A549 (cell line): ENCODE measurements at regions not wholly inside any gene's neighbourhood (a gene's known extent, or its start where the extent isn't known, plus 50 kb on each side); places are given as distances from the start of the nearest gene placed in this dataset.

Experiments
- ATAC-seq, 2 experiments: fragments of 200-7000 bp in 1 of 2; fragments of >200 bp in 1 of 2; cut with Nextera tagmentation in 1 of 2; cut with Tn5 transposase in 1 of 2; 3 replicates each; pipeline versions ENCODE4 v1.8.0 to v1.9.1; 2018 to 2020; ENCODE audit warnings: mild to moderate bottlenecking in 1 of 2, moderate library complexity in 1 of 2
- CTCF ChIA-PET: fragments of 300-600 bp; sonication (Branson Sonifier 250); formaldehyde crosslinking; extraction: SDS; loops from one replicate; lab custom pipeline; 2021; ENCODE audit warnings: antibody characterized with exemption, inconsistent platforms; lab: Yijun Ruan, JAX
- POLR2A ChIA-PET: fragments of 350-600 bp; formaldehyde crosslinking; extraction: SDS; loops from one replicate; lab custom pipeline; 2021; ENCODE audit warnings: antibody characterized with exemption, inconsistent platforms; lab: Yijun Ruan, JAX
- DNase-seq, 2 experiments: peaks; one replicate each; pipeline versions ENCODE4 v3.0.0 to v3.0.0-alpha.2; 2011 to 2016; ENCODE audit warnings: low read depth in 1 of 2, low spot score in 1 of 2
- FAIRE-seq: peaks from 2 replicates; lab custom pipeline; 2011; peaks lifted over from hg19 to GRCh38; lab: Jason Lieb, UNC
- H3K27ac ChIP-seq, 2 experiments: fragments of >200 bp; sonication (Bioruptor Twin); formaldehyde crosslinking; 3 replicates each; pipeline ENCODE4 v1.5.1; 2016 to 2017
- H3K4me1 ChIP-seq: fragments of >200 bp; sonication (Bioruptor Twin); formaldehyde crosslinking; 3 replicates; pipeline ENCODE4 v1.6.1; 2016
- H3K4me2 ChIP-seq: fragments of >200 bp; sonication (Bioruptor Twin); formaldehyde crosslinking; 3 replicates; pipeline ENCODE4 v1.6.1; 2016
- H3K4me3 ChIP-seq: fragments of >200 bp; sonication (Bioruptor Twin); formaldehyde crosslinking; 3 replicates; pipeline ENCODE4 v1.5.1; 2016
- H3K9me3 ChIP-seq: fragments of >200 bp; sonication (Bioruptor Twin); formaldehyde crosslinking; 3 replicates; pipeline ENCODE4 v1.6.1; 2016
- CBX2 ChIP-seq: fragments of 200-600 bp; sonication (generic); IDR thresholded peaks from 2 replicates; pipeline ENCODE4 v1.6.1; 2016; ENCODE audit warnings: low read depth, mild to moderate bottlenecking, borderline replicate concordance
- CEBPB ChIP-seq, 2 experiments: fragments of >200 bp in 1 of 2; sonication (Bioruptor Twin) in 1 of 2; formaldehyde crosslinking in 1 of 2; IDR thresholded peaks; 2 replicates each; pipeline ENCODE4 v1.6.1; 2012 to 2016
- CTCF ChIP-seq: fragments of >200 bp; sonication (Bioruptor Twin); formaldehyde crosslinking; IDR thresholded peaks from 3 replicates; pipeline ENCODE4 v1.5.1; 2016
- EHF ChIP-seq: fragments of 250-450 bp; sonication (Bioruptor Pico); IDR thresholded peaks from 2 replicates; pipeline ENCODE4 v1.5.0; 2020; ENCODE audit warnings: mild to moderate bottlenecking
- EHMT2 ChIP-seq: fragments of 200-600 bp; sonication (generic); IDR thresholded peaks from 2 replicates; pipeline ENCODE4 v1.6.1; 2016; ENCODE audit warnings: antibody characterized with exemption, low read depth, mild to moderate bottlenecking, moderate library complexity
- ESRRA ChIP-seq: fragments of 150-350 bp; IDR thresholded peaks from 2 replicates; pipeline ENCODE4 v1.6.1; 2014; ENCODE audit warnings: mild to moderate bottlenecking, low read length, borderline replicate concordance
- FOSB ChIP-seq: fragments of 250-450 bp; sonication (Bioruptor Pico); IDR thresholded peaks from 2 replicates; pipeline ENCODE4 v1.5.0; 2020; ENCODE audit warnings: mild to moderate bottlenecking, moderate library complexity
- FOSL2 ChIP-seq, 2 experiments: fragments of 450-650 bp in 1 of 2; fragments of >200 bp in 1 of 2; sonication (Bioruptor Twin) in 1 of 2; formaldehyde crosslinking; IDR thresholded peaks; 2 replicates each; pipeline versions ENCODE4 v1.5.0 to v1.6.1; 2016 to 2020; ENCODE audit warnings: mild to moderate bottlenecking in 1 of 2, moderate library complexity in 1 of 2
- FOXS1 ChIP-seq: fragments of 250-450 bp; sonication (Bioruptor Pico); IDR thresholded peaks from 2 replicates; pipeline ENCODE4 v1.5.0; 2020; ENCODE audit warnings: mild to moderate bottlenecking, moderate library complexity
- HES2 ChIP-seq: fragments of >200 bp; sonication (Bioruptor Twin); formaldehyde crosslinking; IDR thresholded peaks from 2 replicates; pipeline ENCODE4 v1.6.1; 2016
- HOXB5 ChIP-seq: fragments of 250-450 bp; sonication (Bioruptor Pico); IDR thresholded peaks from 2 replicates; pipeline ENCODE4 v1.5.0; 2020; ENCODE audit warnings: mild to moderate bottlenecking, moderate library complexity
- JUN ChIP-seq, 2 experiments: fragments of >200 bp; sonication (Bioruptor Twin); formaldehyde crosslinking; IDR thresholded peaks; 2 replicates in 1 of 2; 3 replicates in 1 of 2; pipeline ENCODE4 v1.6.1; 2016 to 2017
- JUNB ChIP-seq: fragments of >200 bp; sonication (Bioruptor Twin); formaldehyde crosslinking; IDR thresholded peaks from 2 replicates; pipeline ENCODE4 v1.6.1; 2016
- KDM5A ChIP-seq: fragments of 200-600 bp; sonication (generic); IDR thresholded peaks from 2 replicates; pipeline ENCODE4 v1.6.1; 2016; ENCODE audit warnings: antibody characterized with exemption, mild to moderate bottlenecking
- MAFK ChIP-seq: fragments of 450-650 bp; IDR thresholded peaks from 2 replicates; pipeline ENCODE4 v1.6.1; 2014; ENCODE audit not compliant: partially characterized antibody
- MAZ ChIP-seq: fragments of 150-350 bp; IDR thresholded peaks from 2 replicates; pipeline ENCODE4 v1.6.1; 2014; ENCODE audit warnings: antibody characterized with exemption, low read depth, low read length, borderline replicate concordance
- MYC ChIP-seq: IDR thresholded peaks from 2 replicates; pipeline ENCODE4 v1.6.1; 2012; ENCODE audit warnings: mild to moderate bottlenecking, inconsistent platforms, low read length, improper control_type of control experiment, borderline replicate concordance
- NPAS2 ChIP-seq: fragments of 250-450 bp; sonication (Bioruptor Pico); IDR thresholded peaks from 2 replicates; pipeline ENCODE4 v1.8.0; 2022; ENCODE audit warnings: mild to moderate bottlenecking, moderate library complexity, borderline replicate concordance
- RARB ChIP-seq: fragments of 250-450 bp; sonication (Bioruptor Pico); IDR thresholded peaks from 2 replicates; pipeline ENCODE4 v1.8.0; 2021; ENCODE audit warnings: mild to moderate bottlenecking, moderate library complexity
- ZC3H11A ChIP-seq: fragments of 450-650 bp; IDR thresholded peaks from 2 replicates; pipeline ENCODE4 v1.6.1; 2014; ENCODE audit warnings: antibody characterized with exemption, mild to moderate bottlenecking
- ZFP36 ChIP-seq: fragments of 450-650 bp; IDR thresholded peaks from 2 replicates; pipeline ENCODE4 v1.6.1; 2014; ENCODE audit warnings: borderline replicate concordance; ENCODE audit not compliant: partially characterized antibody
- ZSCAN20 ChIP-seq: fragments of 250-450 bp; sonication (Bioruptor Pico); IDR thresholded peaks from 2 replicates; pipeline ENCODE4 v1.8.0; 2022; ENCODE audit warnings: mild to moderate bottlenecking, moderate library complexity
- WGBS: methylation state at CpG from one replicate; pipeline ENCODE4 v1.1.6; 2017; ENCODE audit errors: missing lambda C conversion rate; 5-methylcytosine and 5-hydroxymethylcytosine counted together
- TF ChIP-seq, protein P1 (sequence below): fragments of 250-450 bp; sonication (Bioruptor Pico); IDR thresholded peaks from 2 replicates; pipeline ENCODE4 v1.5.0; 2020; ENCODE audit warnings: low read depth, mild to moderate bottlenecking, moderate library complexity
- TF ChIP-seq, protein P2 (sequence below): IDR thresholded peaks from 2 replicates; pipeline ENCODE4 v1.6.1; 2012; ENCODE audit warnings: low read depth, borderline replicate concordance
- TF ChIP-seq, protein P3 (sequence below): fragments of 250-450 bp; sonication (Bioruptor Pico); IDR thresholded peaks from 2 replicates; pipeline ENCODE4 v1.5.0; 2021; ENCODE audit warnings: mild to moderate bottlenecking, moderate library complexity, borderline replicate concordance

- Histone ChIP-seq H3K4me1 (no peaks in the 10 kb centered on the region), H3K4me2 (no peak overlapping the region), H3K9me3 (no peaks in the 10 kb centered on the region), H3K4me3 (no peak overlapping the region), H3K27ac (no peak overlapping the region)
- ChIA-PET CTCF (no interaction called here), POLR2A (no interaction called here)
- TF ChIP-seq NPAS2 (no peak), RARB (CRISPR knock-in tag) (no peak), ESRRA (no peak), MYC (no peak), FOXS1 (CRISPR knock-in tag) (no peak)
- no peak for FAIRE-seq
- no peak for DNase-seq
- ATAC-seq = no peak
- WGBS = 52% methylated on average over 4 of the region's 4 CpGs
Measured at GRCh38 chr4:63764400-63764799, 644.9 kb downstream of the TECRL start.

GRCh38 chr4:63757929-63758328, 651.3 kb downstream of the TECRL start:
- Histone ChIP-seq H3K27ac (no peak overlapping the region), H3K4me3 (no peak overlapping the region), H3K4me2 (no peak overlapping the region), H3K9me3 (no peaks in the 10 kb centered on the region), H3K4me1 (no peaks in the 10 kb centered on the region)
- no peak for ATAC-seq
- CTCF ChIA-PET = no interaction called here
- no peak for TF ChIP-seq ZSCAN20
- no peak for TF ChIP-seq EHMT2
- TF ChIP-seq, protein P1, sequence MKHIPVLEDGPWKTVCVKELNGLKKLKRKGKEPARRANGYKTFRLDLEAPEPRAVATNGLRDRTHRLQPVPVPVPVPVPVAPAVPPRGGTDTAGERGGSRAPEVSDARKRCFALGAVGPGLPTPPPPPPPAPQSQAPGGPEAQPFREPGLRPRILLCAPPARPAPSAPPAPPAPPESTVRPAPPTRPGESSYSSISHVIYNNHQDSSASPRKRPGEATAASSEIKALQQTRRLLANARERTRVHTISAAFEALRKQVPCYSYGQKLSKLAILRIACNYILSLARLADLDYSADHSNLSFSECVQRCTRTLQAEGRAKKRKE (CRISPR knock-in tag) = no peak
- no peak for TF ChIP-seq EHF
- no peak for TF ChIP-seq JUN (IDR thresholded peaks at IDR 0.05)
- TF ChIP-seq HES2 = no peak
- TF ChIP-seq CBX2 = no peak
- no peak for TF ChIP-seq CTCF
- no peak for TF ChIP-seq KDM5A
- no peak for TF ChIP-seq CEBPB (IDR thresholded peaks at IDR 0.05)
- TF ChIP-seq, all 56 proteins: peak for 0
- DNase-seq (no peak), FAIRE-seq (no peak)
- 2% methylated on average over 2 of the region's 2 CpGs for WGBS
- POLR2A ChIA-PET = no interaction called here

- Histone ChIP-seq H3K4me1 (no peaks in the 10 kb centered on the region), H3K4me2 (no peak overlapping the region), H3K9me3 (no peaks in the 10 kb centered on the region), H3K4me3 (no peak overlapping the region), H3K27ac (no peak overlapping the region)
- TF ChIP-seq FOSL2 (IDR thresholded peaks at IDR 0.05) (no peak), FOSL2 (CRISPR knock-in tag; IDR thresholded peaks at IDR 0.05) (no peak), ZC3H11A (no peak), FOSB (CRISPR knock-in tag) (no peak), ZFP36 (no peak), ESRRA (no peak), JUNB (no peak), MAFK (no peak), NPAS2 (no peak), HOXB5 (no peak), JUN (IDR thresholded peaks at IDR 0.05) (no peak), MAZ (no peak)
- TF ChIP-seq, protein P2, sequence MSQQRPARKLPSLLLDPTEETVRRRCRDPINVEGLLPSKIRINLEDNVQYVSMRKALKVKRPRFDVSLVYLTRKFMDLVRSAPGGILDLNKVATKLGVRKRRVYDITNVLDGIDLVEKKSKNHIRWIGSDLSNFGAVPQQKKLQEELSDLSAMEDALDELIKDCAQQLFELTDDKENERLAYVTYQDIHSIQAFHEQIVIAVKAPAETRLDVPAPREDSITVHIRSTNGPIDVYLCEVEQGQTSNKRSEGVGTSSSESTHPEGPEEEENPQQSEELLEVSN = no peak
- TF ChIP-seq, protein P3, sequence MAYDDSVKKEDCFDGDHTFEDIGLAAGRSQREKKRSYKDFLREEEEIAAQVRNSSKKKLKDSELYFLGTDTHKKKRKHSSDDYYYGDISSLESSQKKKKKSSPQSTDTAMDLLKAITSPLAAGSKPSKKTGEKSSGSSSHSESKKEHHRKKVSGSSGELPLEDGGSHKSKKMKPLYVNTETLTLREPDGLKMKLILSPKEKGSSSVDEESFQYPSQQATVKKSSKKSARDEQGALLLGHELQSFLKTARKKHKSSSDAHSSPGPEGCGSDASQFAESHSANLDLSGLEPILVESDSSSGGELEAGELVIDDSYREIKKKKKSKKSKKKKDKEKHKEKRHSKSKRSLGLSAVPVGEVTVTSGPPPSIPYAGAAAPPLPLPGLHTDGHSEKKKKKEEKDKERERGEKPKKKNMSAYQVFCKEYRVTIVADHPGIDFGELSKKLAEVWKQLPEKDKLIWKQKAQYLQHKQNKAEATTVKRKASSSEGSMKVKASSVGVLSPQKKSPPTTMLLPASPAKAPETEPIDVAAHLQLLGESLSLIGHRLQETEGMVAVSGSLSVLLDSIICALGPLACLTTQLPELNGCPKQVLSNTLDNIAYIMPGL (CRISPR knock-in tag) = no peak
- no peak for ATAC-seq
- ChIA-PET CTCF (no interaction called here), POLR2A (no interaction called here)
- no peak for DNase-seq
- FAIRE-seq = no peak
Measured at GRCh38 chr4:63742882-63743281, 666.4 kb downstream of the TECRL start.
